Endothelial cell of umbilical vein (primary cell): ENCODE measurements at regions not wholly inside any gene's neighbourhood (a gene's known extent, or its start where the extent isn't known, plus 50 kb on each side); places are given as distances from the start of the nearest gene placed in this dataset.

Experiments used
- EZH2 ChIP-seq: IDR thresholded peaks from 2 replicates; pipeline ENCODE4 v1.6.1; 2012; ENCODE audit warnings: borderline replicate concordance, low read depth, mild to moderate bottlenecking, moderate library complexity, low read length, inconsistent platforms; ENCODE audit not compliant: severe bottlenecking
- FOS ChIP-seq: IDR thresholded peaks from 2 replicates; pipeline ENCODE4 v1.6.1; 2011; ENCODE audit warnings: mild to moderate bottlenecking, low read length, moderate library complexity, borderline replicate concordance; ENCODE audit not compliant: insufficient read depth
- GATA2 ChIP-seq: IDR thresholded peaks from 2 replicates; pipeline ENCODE4 v1.7.0; 2011; ENCODE audit warnings: low read depth, mild to moderate bottlenecking, moderate library complexity, mixed read lengths, low read length; ENCODE audit not compliant: insufficient read length, insufficient read depth
- JUN ChIP-seq: IDR thresholded peaks from 2 replicates; pipeline ENCODE4 v1.6.1; 2011; ENCODE audit warnings: borderline replicate concordance, low read depth; ENCODE audit not compliant: insufficient read length, insufficient read depth
- MYC ChIP-seq: IDR thresholded peaks from one replicate; pipeline ENCODE4 v1.6.1; 2011; ENCODE audit warnings: mild to moderate bottlenecking, low read depth, low read length
- POLR2A ChIP-seq: IDR thresholded peaks from 2 replicates; pipeline ENCODE4 v1.6.1; 2012; ENCODE audit warnings: low read depth, mild to moderate bottlenecking, control low read depth, low read length
- POLR2AphosphoS5 ChIP-seq: IDR thresholded peaks from 2 replicates; pipeline ENCODE4 v1.6.1; 2012; ENCODE audit warnings: low read depth, mild to moderate bottlenecking, control low read depth, low read length, moderate library complexity; ENCODE audit not compliant: insufficient read depth
- TF ChIP-seq, protein P1 (sequence below), 2 donors: IDR thresholded peaks; 1 replicate in 1 of 2; 2 replicates in 1 of 2; pipeline ENCODE4 v1.5.1; 2011; ENCODE audit warnings: low read length in 2 of 2, mild to moderate bottlenecking in 2 of 2, moderate library complexity in 2 of 2, control low read depth in 1 of 2, inconsistent platforms in 1 of 2, low read depth in 1 of 2; ENCODE audit not compliant: insufficient read depth in 1 of 2; ENCODE audit errors: extremely low read depth in 1 of 2
- TF ChIP-seq, protein P2 (sequence below): IDR thresholded peaks from 2 replicates; pipeline ENCODE4 v1.6.1; 2011; ENCODE audit not compliant: insufficient read depth, insufficient read length

DNA sequence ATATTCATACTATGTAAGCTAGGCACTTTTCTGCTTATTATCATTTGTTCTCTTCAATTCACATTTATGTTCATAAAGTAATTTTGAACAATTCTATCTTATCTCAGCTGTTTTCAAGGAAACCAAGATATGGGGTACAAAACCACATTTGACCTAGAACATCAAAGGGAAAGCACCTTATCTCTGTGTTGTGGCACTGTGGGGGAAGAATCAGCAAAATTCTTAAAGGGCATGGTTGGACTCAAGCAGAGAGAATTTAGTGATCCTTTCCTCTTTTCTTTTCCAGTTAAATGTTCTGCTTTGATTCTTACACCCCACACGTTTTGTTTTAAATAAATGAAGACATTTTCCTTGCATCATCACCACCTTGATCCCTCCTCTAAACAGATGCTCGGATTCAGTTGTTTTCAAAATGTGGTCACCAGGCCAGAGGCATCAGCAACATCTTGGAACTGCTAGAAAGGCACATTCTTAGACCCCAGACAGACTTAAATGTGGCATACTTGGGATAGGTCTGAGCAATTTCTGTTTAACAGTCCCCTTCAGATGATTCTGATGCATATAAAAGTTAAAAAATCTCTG is 128.4 kb upstream of the TP63 start:
- TF ChIP-seq, protein P1, sequence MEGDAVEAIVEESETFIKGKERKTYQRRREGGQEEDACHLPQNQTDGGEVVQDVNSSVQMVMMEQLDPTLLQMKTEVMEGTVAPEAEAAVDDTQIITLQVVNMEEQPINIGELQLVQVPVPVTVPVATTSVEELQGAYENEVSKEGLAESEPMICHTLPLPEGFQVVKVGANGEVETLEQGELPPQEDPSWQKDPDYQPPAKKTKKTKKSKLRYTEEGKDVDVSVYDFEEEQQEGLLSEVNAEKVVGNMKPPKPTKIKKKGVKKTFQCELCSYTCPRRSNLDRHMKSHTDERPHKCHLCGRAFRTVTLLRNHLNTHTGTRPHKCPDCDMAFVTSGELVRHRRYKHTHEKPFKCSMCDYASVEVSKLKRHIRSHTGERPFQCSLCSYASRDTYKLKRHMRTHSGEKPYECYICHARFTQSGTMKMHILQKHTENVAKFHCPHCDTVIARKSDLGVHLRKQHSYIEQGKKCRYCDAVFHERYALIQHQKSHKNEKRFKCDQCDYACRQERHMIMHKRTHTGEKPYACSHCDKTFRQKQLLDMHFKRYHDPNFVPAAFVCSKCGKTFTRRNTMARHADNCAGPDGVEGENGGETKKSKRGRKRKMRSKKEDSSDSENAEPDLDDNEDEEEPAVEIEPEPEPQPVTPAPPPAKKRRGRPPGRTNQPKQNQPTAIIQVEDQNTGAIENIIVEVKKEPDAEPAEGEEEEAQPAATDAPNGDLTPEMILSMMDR (IDR thresholded peaks at IDR 0.05; ENCODE audit: extremely low read depth in 1 of 2, insufficient read depth in 1 of 2, low read depth in 1 of 2, low read length in 2 of 2): no peak
- no peak for TF ChIP-seq POLR2A
- TF ChIP-seq EZH2: no peak
- TF ChIP-seq POLR2AphosphoS5: no peak
- TF ChIP-seq GATA2: no peak
- TF ChIP-seq, protein P2, sequence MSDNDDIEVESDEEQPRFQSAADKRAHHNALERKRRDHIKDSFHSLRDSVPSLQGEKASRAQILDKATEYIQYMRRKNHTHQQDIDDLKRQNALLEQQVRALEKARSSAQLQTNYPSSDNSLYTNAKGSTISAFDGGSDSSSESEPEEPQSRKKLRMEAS: no peak
- TF ChIP-seq MYC: no peak
- no peak for TF ChIP-seq JUN
- no peak for TF ChIP-seq FOS
